ENCODE measurements at regions not wholly inside any gene's neighbourhood (a gene's known extent, or its start where the extent isn't known, plus 50 kb on each side); places are given as distances from the start of the nearest gene placed in this dataset.

DNA sequence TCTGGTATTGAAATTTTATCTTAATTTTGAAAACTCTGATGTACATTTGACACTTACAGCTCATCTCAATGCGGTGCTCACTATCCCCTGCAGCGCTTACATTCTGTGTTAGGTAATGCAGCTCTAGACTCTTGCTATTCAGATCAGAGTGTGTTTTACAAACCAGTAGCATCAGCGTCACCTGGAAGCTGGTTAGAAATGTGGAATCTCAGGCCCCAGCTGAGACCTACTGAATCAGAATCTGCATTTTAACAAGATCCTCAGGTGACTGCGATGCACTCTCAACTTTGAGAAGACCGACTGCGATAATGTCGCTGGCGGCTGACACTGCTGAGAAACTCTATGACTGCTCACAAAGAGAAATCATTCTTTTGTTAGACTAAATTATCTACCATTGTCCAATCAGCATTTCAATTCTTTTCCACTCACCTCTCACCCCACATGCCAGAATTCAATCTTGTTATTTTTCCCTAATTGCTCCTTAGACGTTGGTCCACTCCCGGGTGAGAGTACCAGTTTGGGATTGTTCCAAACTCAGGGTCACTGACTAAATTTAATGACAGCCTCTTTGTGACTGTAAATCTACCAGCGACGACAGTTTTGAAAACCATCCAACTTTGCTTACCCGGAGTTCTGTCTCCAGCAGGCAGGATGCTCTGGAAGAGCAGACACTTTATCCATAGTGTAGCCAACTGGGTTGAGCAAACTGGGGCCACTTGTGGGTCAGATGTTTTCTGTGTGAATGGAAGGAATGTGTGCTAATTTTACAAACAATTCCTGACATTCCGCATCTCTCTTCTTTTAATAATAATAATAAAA is 140.1 kb upstream of the BTBD3 start:
- intact Hi-C loops (cut with micrococcal nuclease; ENCODE audit: unreplicated experiment): no loop called here
- Histone ChIP-seq H3K9me3 (ENCODE audit: low read length) (no peaks in the 10 kb centered on the region), H3K4me1 (ENCODE audit: insufficient read depth, low read length, poor library complexity, severe bottlenecking) (no peaks in the 10 kb centered on the region), H3K4me2 (ENCODE audit: low read length) (no peak overlapping the region), H2AFZ (ENCODE audit: low read length) (no peak overlapping the region), H4K20me1 (ENCODE audit: insufficient read depth, low read length) (no peaks in the 10 kb centered on the region), H3K9me2 (ENCODE audit: insufficient read depth, low read length) (no peaks in the 10 kb centered on the region), H3K27ac (ENCODE audit: low read depth, low read length, poor library complexity, severe bottlenecking) (no peak overlapping the region), H3K79me2 (ENCODE audit: insufficient read depth, low read depth, low read length) (no peaks in the 10 kb centered on the region), H3K4me3 (ENCODE audit: low read depth, low read length, poor library complexity, severe bottlenecking) (no peak overlapping the region), H3K36me3 (ENCODE audit: insufficient read depth, low read length) (no peaks in the 10 kb centered on the region)
- POLR2A ChIA-PET: interaction anchor here (0.6 kb wide), 1 partner anchor 1405 kb away, joined by 3 read pairs; no protein-coding TSS in a partner anchor
- no peak for DNase-seq (ENCODE audit: low spot score)
- CTCF ChIA-PET (ENCODE audit: unreplicated experiment): no interaction called here
- BruUV-seq (replicated peaks): no TSS peak
- TF ChIP-seq, protein P1, sequence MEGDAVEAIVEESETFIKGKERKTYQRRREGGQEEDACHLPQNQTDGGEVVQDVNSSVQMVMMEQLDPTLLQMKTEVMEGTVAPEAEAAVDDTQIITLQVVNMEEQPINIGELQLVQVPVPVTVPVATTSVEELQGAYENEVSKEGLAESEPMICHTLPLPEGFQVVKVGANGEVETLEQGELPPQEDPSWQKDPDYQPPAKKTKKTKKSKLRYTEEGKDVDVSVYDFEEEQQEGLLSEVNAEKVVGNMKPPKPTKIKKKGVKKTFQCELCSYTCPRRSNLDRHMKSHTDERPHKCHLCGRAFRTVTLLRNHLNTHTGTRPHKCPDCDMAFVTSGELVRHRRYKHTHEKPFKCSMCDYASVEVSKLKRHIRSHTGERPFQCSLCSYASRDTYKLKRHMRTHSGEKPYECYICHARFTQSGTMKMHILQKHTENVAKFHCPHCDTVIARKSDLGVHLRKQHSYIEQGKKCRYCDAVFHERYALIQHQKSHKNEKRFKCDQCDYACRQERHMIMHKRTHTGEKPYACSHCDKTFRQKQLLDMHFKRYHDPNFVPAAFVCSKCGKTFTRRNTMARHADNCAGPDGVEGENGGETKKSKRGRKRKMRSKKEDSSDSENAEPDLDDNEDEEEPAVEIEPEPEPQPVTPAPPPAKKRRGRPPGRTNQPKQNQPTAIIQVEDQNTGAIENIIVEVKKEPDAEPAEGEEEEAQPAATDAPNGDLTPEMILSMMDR (conservative IDR thresholded peaks at IDR 0.05; ENCODE audit: low read length): no peak
- TF ChIP-seq EZH2phosphoT487 (IDR thresholded peaks at IDR 0.05; ENCODE audit: borderline replicate concordance, low read depth, low read length): no peak

DNA sequence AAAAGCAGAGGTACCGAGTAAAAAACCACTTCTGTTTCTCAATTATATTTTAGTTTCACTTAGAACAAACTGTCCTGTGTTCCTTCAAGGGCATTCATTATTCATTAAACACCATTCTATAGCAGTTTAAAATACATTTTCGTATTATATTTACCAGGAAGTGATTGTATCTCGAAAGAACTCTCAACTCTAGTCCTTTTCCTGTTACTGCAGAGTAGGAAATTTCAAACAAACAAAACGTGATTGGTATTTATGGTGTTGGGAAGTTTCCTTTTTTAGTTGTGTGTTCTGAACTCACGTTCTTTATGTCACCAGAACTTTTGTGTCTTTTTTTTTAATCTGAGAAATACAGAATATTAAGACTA is 139.5 kb upstream of the BTBD3 start:
- H3K79me2 ChIP-seq (ENCODE audit: insufficient read depth, low read depth, low read length): no peaks in the 10 kb centered on the region
- no peak overlapping the region for H2AFZ ChIP-seq (ENCODE audit: low read length)
- H4K20me1 ChIP-seq (ENCODE audit: insufficient read depth, low read length): no peaks in the 10 kb centered on the region
- no peak overlapping the region for H3K4me2 ChIP-seq (ENCODE audit: low read length)
- no TSS peak for BruUV-seq (replicated peaks)
- no peak overlapping the region for H3K4me3 ChIP-seq (ENCODE audit: low read depth, low read length, poor library complexity, severe bottlenecking)
- ChIA-PET POLR2A (no interaction called here), CTCF (ENCODE audit: unreplicated experiment) (no interaction called here)
- no peaks in the 10 kb centered on the region for H3K36me3 ChIP-seq (ENCODE audit: insufficient read depth, low read length)
- no peaks in the 10 kb centered on the region for H3K9me3 ChIP-seq (ENCODE audit: low read length)
- H3K9me2 ChIP-seq (ENCODE audit: insufficient read depth, low read length): no peaks in the 10 kb centered on the region
- intact Hi-C loops (cut with micrococcal nuclease; ENCODE audit: unreplicated experiment): no loop called here
- H3K4me1 ChIP-seq (ENCODE audit: insufficient read depth, low read length, poor library complexity, severe bottlenecking): no peaks in the 10 kb centered on the region
- no peak overlapping the region for H3K27ac ChIP-seq (ENCODE audit: low read depth, low read length, poor library complexity, severe bottlenecking)
- DNase-seq (ENCODE audit: low spot score): no peak
- TF ChIP-seq EZH2phosphoT487 (IDR thresholded peaks at IDR 0.05; ENCODE audit: borderline replicate concordance, low read depth, low read length): no peak
- TF ChIP-seq, protein P1 (conservative IDR thresholded peaks at IDR 0.05; ENCODE audit: low read length): no peak

DNA sequence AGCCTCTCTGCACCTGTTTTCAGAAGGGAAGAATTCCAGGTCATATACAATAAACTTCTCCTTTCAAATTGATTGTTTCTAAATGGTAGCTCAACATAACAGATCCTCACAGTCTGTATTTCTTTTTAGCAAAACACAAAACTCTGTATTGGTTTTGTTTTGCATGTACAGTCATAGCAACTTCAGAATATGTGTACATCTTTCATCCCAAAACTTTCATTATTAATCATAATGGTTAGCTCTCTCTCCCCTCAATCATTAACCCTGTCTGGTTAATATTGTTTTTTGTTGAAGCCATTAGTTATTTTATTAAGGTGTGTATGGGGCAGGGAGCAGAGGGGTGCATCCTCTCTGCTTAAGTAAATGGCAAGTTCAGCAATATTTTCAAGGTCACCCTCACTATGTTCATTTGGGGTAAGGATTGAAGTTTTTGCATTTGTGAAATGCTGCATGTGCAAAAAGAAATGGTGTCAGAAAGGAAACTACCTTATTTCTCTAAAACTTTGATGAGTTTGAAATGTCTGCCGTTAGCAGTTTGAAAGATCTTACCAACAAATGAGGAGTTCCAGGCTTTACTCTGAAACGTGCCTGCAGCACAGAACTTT is 136.8 kb upstream of the BTBD3 start:
- H3K4me2 ChIP-seq (ENCODE audit: low read length): no peak overlapping the region
- POLR2A ChIA-PET: no interaction called here
- no peaks in the 10 kb centered on the region for H3K9me3 ChIP-seq (ENCODE audit: low read length)
- BruUV-seq (replicated peaks): no TSS peak
- H2AFZ ChIP-seq (ENCODE audit: low read length): no peak overlapping the region
- H3K4me3 ChIP-seq (ENCODE audit: low read depth, low read length, poor library complexity, severe bottlenecking): no peak overlapping the region
- H3K79me2 ChIP-seq (ENCODE audit: insufficient read depth, low read depth, low read length): no peaks in the 10 kb centered on the region
- no peak for DNase-seq (ENCODE audit: low spot score)
- intact Hi-C loops (cut with micrococcal nuclease; ENCODE audit: unreplicated experiment): no loop called here
- CTCF ChIA-PET (ENCODE audit: unreplicated experiment): no interaction called here
- no peaks in the 10 kb centered on the region for H4K20me1 ChIP-seq (ENCODE audit: insufficient read depth, low read length)
- no peaks in the 10 kb centered on the region for H3K4me1 ChIP-seq (ENCODE audit: insufficient read depth, low read length, poor library complexity, severe bottlenecking)
- TF ChIP-seq, protein P1 (conservative IDR thresholded peaks at IDR 0.05; ENCODE audit: low read length): no peak
- TF ChIP-seq EZH2phosphoT487 (IDR thresholded peaks at IDR 0.05; ENCODE audit: borderline replicate concordance, low read depth, low read length): no peak
- H3K27ac ChIP-seq (ENCODE audit: low read depth, low read length, poor library complexity, severe bottlenecking): no peak overlapping the region
- no peaks in the 10 kb centered on the region for H3K36me3 ChIP-seq (ENCODE audit: insufficient read depth, low read length)
- no peaks in the 10 kb centered on the region for H3K9me2 ChIP-seq (ENCODE audit: insufficient read depth, low read length)
